ENCODE measurements at regions not wholly inside any gene's neighbourhood (a gene's known extent, or its start where the extent isn't known, plus 50 kb on each side); places are given as distances from the start of the nearest gene placed in this dataset.
"Not testable (repeated sequence)": the region's sequence is repeated elsewhere in the genome, so short reads cannot be mapped to it uniquely, and the experiment has no call there.

- DNase-seq: no peak
Measured at GRCh38 chr12:20097626-20098025, 270.7 kb upstream of the PDE3A start.

- no peak for DNase-seq
Measured at GRCh38 chr12:20099395-20100183, 268.7 kb upstream of the PDE3A start.

GRCh38 chr12:20101046-20101445 lies 267.3 kb upstream of the PDE3A start:
- DNase-seq: no peak

- DNase-seq: no peak
Measured at GRCh38 chr12:20105943-20106342, 262.4 kb upstream of the PDE3A start.

- no peak for DNase-seq
Measured at GRCh38 chr12:20109676-20110075, 258.7 kb upstream of the PDE3A start.

- DNase-seq: not testable (repeated sequence)
Measured at GRCh38 chr12:20115371-20115770, 253.0 kb upstream of the PDE3A start.

- no peak for DNase-seq
Measured at GRCh38 chr12:20119596-20120402, 248.5 kb upstream of the PDE3A start.

GRCh38 chr12:20120403-20120725 lies 248.0 kb upstream of the PDE3A start:
- DNase-seq: no peak

GRCh38 chr12:20122274-20122673 lies 246.1 kb upstream of the PDE3A start:
- no peak for DNase-seq

- DNase-seq: no peak
Measured at GRCh38 chr12:20123465-20123864, 244.9 kb upstream of the PDE3A start.

GRCh38 chr12:20125276-20125798 lies 243.0 kb upstream of the PDE3A start:
- DNase-seq: no peak

- no peak for DNase-seq
Measured at GRCh38 chr12:20126601-20127000, 241.7 kb upstream of the PDE3A start.

GRCh38 chr12:20127413-20127812 lies 240.9 kb upstream of the PDE3A start:
- no peak for DNase-seq

GRCh38 chr12:20128928-20129327 lies 239.4 kb upstream of the PDE3A start:
- DNase-seq: no peak

- DNase-seq: no peak
Measured at GRCh38 chr12:20132818-20133217, 235.5 kb upstream of the PDE3A start.

GRCh38 chr12:20134652-20135051 lies 233.7 kb upstream of the PDE3A start:
- DNase-seq: no peak

- no peak for DNase-seq
Measured at GRCh38 chr12:20140751-20141150, 227.6 kb upstream of the PDE3A start.

- DNase-seq: no peak
Measured at GRCh38 chr12:20142316-20142715, 226.0 kb upstream of the PDE3A start.

GRCh38 chr12:20142956-20143355 lies 225.4 kb upstream of the PDE3A start:
- DNase-seq: no peak

GRCh38 chr12:20144341-20144740 lies 224.0 kb upstream of the PDE3A start:
- DNase-seq: no peak

GRCh38 chr12:20148241-20148640 lies 220.1 kb upstream of the PDE3A start:
- no peak for DNase-seq

- no peak for DNase-seq
Measured at GRCh38 chr12:20150835-20151422, 217.4 kb upstream of the PDE3A start.

- DNase-seq: no peak
Measured at GRCh38 chr12:20154052-20154451, 214.3 kb upstream of the PDE3A start.

- DNase-seq: no peak
Measured at GRCh38 chr12:20155374-20155773, 213.0 kb upstream of the PDE3A start.

All from CD4-positive, alpha-beta T cell treated with Interleukin-12 subunit alpha and Interleukin-12 subunit beta, for 1 hour (primary cell).